ENCODE measurements at regions not wholly inside any gene's neighbourhood (a gene's known extent, or its start where the extent isn't known, plus 50 kb on each side); places are given as distances from the start of the nearest gene placed in this dataset.

- Histone ChIP-seq H3K79me2 (ENCODE audit: control insufficient read depth in 1 of 2, insufficient read depth in 2 of 2, low read length in 2 of 2) (no peaks in the 10 kb centered on the region), H2AFZ (ENCODE audit: low read length) (no peak overlapping the region), H3K4me3 (ENCODE audit: extremely low read depth in 1 of 4, insufficient read depth in 2 of 4, low read depth in 3 of 4, low read length in 4 of 4) (no peak overlapping the region), H3K27ac (ENCODE audit: low read depth, low read length) (no peak overlapping the region), H2AK5ac (ENCODE audit: low read depth, low read length) (no peak overlapping the region), H4K5ac (ENCODE audit: insufficient read length, low read depth, low read length) (no peak overlapping the region), H3K4me2 (ENCODE audit: insufficient read depth in 1 of 2, low read depth in 2 of 2, low read length in 2 of 2) (no peak overlapping the region), H4K8ac (ENCODE audit: extremely low read depth, insufficient read depth, low read length) (no peak overlapping the region), H3K18ac (ENCODE audit: extremely low read depth, low read length) (no peak overlapping the region), H2BK15ac (ENCODE audit: low read length) (no peak overlapping the region), H4K91ac (replicated peaks; ENCODE audit: insufficient read length, low read length) (no peak overlapping the region), H3K56ac (replicated peaks; ENCODE audit: insufficient read length, low read depth, low read length) (no peak overlapping the region), H3K9me3 (ENCODE audit: insufficient read depth in 2 of 2, low read depth in 1 of 2, low read length in 1 of 2) (no peaks in the 10 kb centered on the region), H4K20me1 (replicated peaks in 1 of 2; ENCODE audit: control insufficient read depth in 1 of 2, insufficient read depth in 2 of 2, low read length in 2 of 2) (no peaks in the 10 kb centered on the region), H3K9ac (replicated peaks in 1 of 4; ENCODE audit: extremely low read depth in 1 of 4, low read depth in 3 of 4, low read length in 3 of 4) (no peak overlapping the region), H2BK5ac (ENCODE audit: low read depth, low read length) (no peak overlapping the region), H3K4me1 (replicated peaks in 1 of 4; ENCODE audit: control insufficient read depth in 3 of 4, insufficient read depth in 4 of 4, low read length in 3 of 4) (peaks cover 0 to 4% (median 1%) of the 10 kb centered on the region in 4 experiments; a peak in 3 of 7 replicates), H3K23me2 (ENCODE audit: low read depth, low read length) (no peaks in the 10 kb centered on the region), H3K14ac (ENCODE audit: insufficient read length) (no peak overlapping the region), H3K36me3 (ENCODE audit: control insufficient read depth in 2 of 4, insufficient read depth in 4 of 4, low read length in 3 of 4) (peaks cover 0 to 3% (median 0%) of the 10 kb centered on the region in 4 experiments; a peak in 1 of 8 replicates), H3K79me1 (ENCODE audit: low read depth, low read length) (peaks cover 5% of the 10 kb centered on the region), H3K4ac (replicated peaks; ENCODE audit: insufficient read length, low read depth, low read length) (no peak overlapping the region), H2BK12ac (ENCODE audit: low read depth, low read length) (no peak overlapping the region), H2BK20ac (ENCODE audit: low read length) (no peak overlapping the region), H2BK120ac (replicated peaks; ENCODE audit: low read depth, low read length) (no peak overlapping the region), H3K23ac (ENCODE audit: insufficient read length) (no peak overlapping the region), H3K27me3 (replicated peaks in 1 of 4; ENCODE audit: control insufficient read depth in 3 of 4, extremely low read depth in 1 of 4, insufficient read depth in 3 of 4, low read length in 3 of 4) (no peaks in the 10 kb centered on the region)
- no peak for DNase-seq (ENCODE audit: low read depth in 1 of 2, low spot score in 2 of 2)
- FAIRE-seq = no peak
- POLR2A ChIA-PET (ENCODE audit: partially characterized antibody) = no interaction called here
- TF ChIP-seq NRF1 (IDR thresholded peaks at IDR 0.05; ENCODE audit: low read depth, low read length) (no peak), CBX8 (IDR thresholded peaks at IDR 0.05; ENCODE audit: borderline replicate concordance, low read depth, low read length) (no peak), CEBPB (IDR thresholded peaks at IDR 0.05; ENCODE audit: low read depth, low read length) (no peak), BACH1 (IDR thresholded peaks at IDR 0.05; ENCODE audit: low read length) (no peak), POLR2A (IDR thresholded peaks at IDR 0.05; ENCODE audit: control extremely low read depth in 1 of 2, low read depth in 2 of 2, low read length in 2 of 2) (no peak), ATF3 (IDR thresholded peaks at IDR 0.05; ENCODE audit: insufficient read depth, low read depth, low read length) (no peak), TEAD4 (IDR thresholded peaks at IDR 0.05; ENCODE audit: low read depth, low read length) (no peak), CREB1 (IDR thresholded peaks at IDR 0.05) (no peak), MAX (IDR thresholded peaks at IDR 0.05) (no peak), ZNF274 (IDR thresholded peaks at IDR 0.05; ENCODE audit: borderline replicate concordance, extremely low read depth, low read length) (no peak), CHD1 (IDR thresholded peaks at IDR 0.05; ENCODE audit: low read depth, low read length) (no peak), TCF12 (IDR thresholded peaks at IDR 0.05; ENCODE audit: low read depth, low read length) (no peak), SUZ12 (IDR thresholded peaks at IDR 0.05; ENCODE audit: low read length) (no peak), HDAC6 (IDR thresholded peaks at IDR 0.05; ENCODE audit: low read depth, low read length) (no peak)
- CTCF ChIA-PET (ENCODE audit: partially characterized antibody) = no interaction called here
- 92% methylated on average over 3 of the region's 3 CpGs; no CpG with 5 or more reads in 1 of the 2 experiments for WGBS, 2 experiments (ENCODE audit: extremely low coverage in 1 of 2, insufficient coverage in 1 of 2, insufficient read length in 1 of 2, insufficient replicate concordance in 2 of 2, low coverage in 1 of 2, low lambda C conversion rate in 2 of 2, missing lambda C conversion rate in 1 of 2)
These were observed 259.9 kb downstream of the SKIDA1 start for GRCh38 chr10:21265622-21266021.
